ENCODE measurements at regions not wholly inside any gene's neighbourhood (a gene's known extent, or its start where the extent isn't known, plus 50 kb on each side); places are given as distances from the start of the nearest gene placed in this dataset.

GRCh38 chr19:28840891-28841290, 372.1 kb downstream of the UQCRFS1 start:
- Mint-ChIP-seq H3K4me1 (peaks cover 11% of the 10 kb centered on the region), H3K4me3 (no peak overlapping the region), H3K36me3 (ENCODE audit: low read depth) (no peaks in the 10 kb centered on the region), H3K27ac (no peak overlapping the region), H3K9me3 (no peaks in the 10 kb centered on the region), H3K27me3 (ENCODE audit: low read depth, poor library complexity) (peaks cover 10% of the 10 kb centered on the region)
- TF ChIP-seq CTCF (IDR thresholded peaks at IDR 0.05): no peak
- no peak for DNase-seq

GRCh38 chr19:28839455-28839854, 373.5 kb downstream of the UQCRFS1 start:
- no peak for DNase-seq
- peaks cover 11% of the 10 kb centered on the region for H3K4me1 Mint-ChIP-seq
- H3K27me3 Mint-ChIP-seq (ENCODE audit: low read depth, poor library complexity): peaks cover 10% of the 10 kb centered on the region
- no peaks in the 10 kb centered on the region for H3K36me3 Mint-ChIP-seq (ENCODE audit: low read depth)
- no peak overlapping the region for H3K4me3 Mint-ChIP-seq
- no peaks in the 10 kb centered on the region for H3K9me3 Mint-ChIP-seq
- TF ChIP-seq CTCF (IDR thresholded peaks at IDR 0.05): no peak
- no peak overlapping the region for H3K27ac Mint-ChIP-seq

- Mint-ChIP-seq H3K4me3 (no peak overlapping the region), H3K27ac (no peak overlapping the region), H3K27me3 (ENCODE audit: low read depth, poor library complexity) (peaks cover 10% of the 10 kb centered on the region), H3K36me3 (ENCODE audit: low read depth) (no peaks in the 10 kb centered on the region), H3K4me1 (peaks cover 10% of the 10 kb centered on the region), H3K9me3 (no peaks in the 10 kb centered on the region)
- no peak for DNase-seq
- TF ChIP-seq CTCF (IDR thresholded peaks at IDR 0.05): no peak
These were observed 374.0 kb downstream of the UQCRFS1 start for GRCh38 chr19:28838909-28839308.

GRCh38 chr19:28836421-28836820, 376.5 kb downstream of the UQCRFS1 start:
- no peaks in the 10 kb centered on the region for H3K9me3 Mint-ChIP-seq
- TF ChIP-seq CTCF (IDR thresholded peaks at IDR 0.05): no peak
- H3K36me3 Mint-ChIP-seq (ENCODE audit: low read depth): no peaks in the 10 kb centered on the region
- peaks cover 4% of the 10 kb centered on the region for H3K4me1 Mint-ChIP-seq
- H3K27me3 Mint-ChIP-seq (ENCODE audit: low read depth, poor library complexity): peaks cover 10% of the 10 kb centered on the region
- H3K4me3 Mint-ChIP-seq: no peak overlapping the region
- no peak overlapping the region for H3K27ac Mint-ChIP-seq
- no peak for DNase-seq

GRCh38 chr19:28834996-28835395, 378.0 kb downstream of the UQCRFS1 start:
- peaks cover 10% of the 10 kb centered on the region for H3K27me3 Mint-ChIP-seq (ENCODE audit: low read depth, poor library complexity)
- H3K4me3 Mint-ChIP-seq: no peak overlapping the region
- no peak overlapping the region for H3K27ac Mint-ChIP-seq
- H3K9me3 Mint-ChIP-seq: no peaks in the 10 kb centered on the region
- no peaks in the 10 kb centered on the region for H3K36me3 Mint-ChIP-seq (ENCODE audit: low read depth)
- DNase-seq: no peak
- no peaks in the 10 kb centered on the region for H3K4me1 Mint-ChIP-seq
- no peak for TF ChIP-seq CTCF (IDR thresholded peaks at IDR 0.05)

- Mint-ChIP-seq H3K27me3 (ENCODE audit: low read depth, poor library complexity) (peaks cover 18% of the 10 kb centered on the region), H3K4me3 (no peak overlapping the region), H3K27ac (no peak overlapping the region), H3K36me3 (ENCODE audit: low read depth) (no peaks in the 10 kb centered on the region), H3K9me3 (no peaks in the 10 kb centered on the region), H3K4me1 (peaks cover 10% of the 10 kb centered on the region)
- no peak for TF ChIP-seq CTCF (IDR thresholded peaks at IDR 0.05)
- no peak for DNase-seq
These were observed 381.5 kb downstream of the UQCRFS1 start for GRCh38 chr19:28831462-28831861.
